Fibroblast of skin of right biceps (primary cell): ENCODE measurements at regions not wholly inside any gene's neighbourhood (a gene's known extent, or its start where the extent isn't known, plus 50 kb on each side); places are given as distances from the start of the nearest gene placed in this dataset.
A peak's percentile ranks its signal among the peaks of the same experiment; 100 is the strongest.

Experiments used
- DNase-seq: peaks from one replicate; pipeline ENCODE4 v3.0.0-alpha.2; 2013

GRCh38 chr5:111572561-111572960, 60.2 kb upstream of the STARD4 start:
- no peak for DNase-seq

DNA sequence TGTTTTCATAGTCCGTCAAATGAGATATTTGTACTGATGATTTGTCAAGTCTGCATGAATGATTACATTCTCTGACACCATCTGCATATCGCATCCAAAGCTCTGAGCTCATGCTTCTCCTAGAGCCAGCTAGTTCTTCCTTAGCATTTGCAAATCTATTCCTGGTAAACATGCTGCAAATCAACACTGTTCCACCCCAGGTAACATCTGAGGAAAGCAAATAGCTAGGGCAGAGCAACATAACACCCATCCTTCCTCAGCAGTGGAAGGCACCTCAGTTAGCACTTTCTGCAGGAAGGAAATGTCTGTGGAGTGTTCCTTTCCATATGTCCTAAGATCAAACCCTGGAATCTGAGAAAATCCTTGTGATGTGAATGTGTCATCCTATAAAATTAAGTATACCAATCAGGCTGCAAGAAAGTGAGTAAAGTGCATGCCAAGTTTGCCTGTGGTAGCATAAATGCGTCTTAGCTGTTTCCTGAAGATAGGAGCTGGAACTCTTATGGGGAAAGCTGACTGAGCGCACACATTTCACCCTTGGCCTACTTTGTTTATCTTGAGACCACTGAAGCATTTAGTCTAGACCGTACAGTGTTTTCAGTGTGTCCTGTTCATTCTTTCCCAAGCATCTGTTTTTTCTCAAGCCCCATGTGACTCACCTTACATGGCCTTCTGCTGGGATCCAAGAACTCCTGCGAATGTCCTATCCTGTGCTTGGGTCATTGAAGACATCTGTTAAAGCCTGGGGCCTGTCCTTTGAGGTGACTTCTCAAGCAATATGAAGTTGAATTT, 50.9 kb upstream of the STARD4 start:
- DNase-seq: peak; percentile 72

GRCh38 chr5:111562561-111562960, 50.2 kb upstream of the STARD4 start:
- DNase-seq: no peak
